GM12891 (cell line): ENCODE measurements at regions not wholly inside any gene's neighbourhood (a gene's known extent, or its start where the extent isn't known, plus 50 kb on each side); places are given as distances from the start of the nearest gene placed in this dataset.
"Not testable (repeated sequence)": the region's sequence is repeated elsewhere in the genome, so short reads cannot be mapped to it uniquely, and the experiment has no call there.

ENCODE experiments used
- DNase-seq: peaks from one replicate; pipeline ENCODE4 v3.0.0; 2011; ENCODE audit warnings: low spot score; ENCODE audit not compliant: insufficient read length
- FAIRE-seq: peaks from 2 replicates; lab custom pipeline; 2011; peaks lifted over from hg19 to GRCh38; lab: Jason Lieb, UNC
- PAX5 ChIP-seq: IDR thresholded peaks from 2 replicates; pipeline ENCODE4 v1.6.1; 2011; ENCODE audit warnings: low read length, moderate library complexity, mild to moderate bottlenecking; ENCODE audit not compliant: insufficient read depth, severe bottlenecking
- POLR2A ChIP-seq: IDR thresholded peaks from 2 replicates; pipeline ENCODE4 v1.6.1; 2011; ENCODE audit warnings: low read depth, low read length, control low read depth
- POLR2AphosphoS5 ChIP-seq: IDR thresholded peaks from 2 replicates; pipeline ENCODE4 v1.6.1; 2011; ENCODE audit warnings: low read depth, low read length, control low read depth
- POU2F2 ChIP-seq: IDR thresholded peaks from 2 replicates; pipeline ENCODE4 v1.6.1; 2011; ENCODE audit warnings: low read depth, mild to moderate bottlenecking, control low read depth, low read length, moderate library complexity
- SPI1 ChIP-seq: IDR thresholded peaks from 2 replicates; pipeline ENCODE4 v1.6.1; 2011; ENCODE audit warnings: low read depth, low read length, control low read depth
- TAF1 ChIP-seq: IDR thresholded peaks from 2 replicates; pipeline ENCODE4 v1.6.1; 2011; ENCODE audit warnings: low read depth, low read length, control low read depth

- no peak for FAIRE-seq
- DNase-seq: peak; percentile 2
- TF ChIP-seq SPI1 (peak; percentile 68), TAF1 (no peak)
Measured at GRCh38 chr3:4065085-4065484, 238.1 kb upstream of the SETMAR start.

- TF ChIP-seq POLR2A (no peak), POLR2AphosphoS5 (no peak), SPI1 (0 out of 2 replicates have a peak, but pooled peaks have one; percentile 2), PAX5 (no peak), TAF1 (no peak), POU2F2 (no peak)
- DNase-seq (no peak), FAIRE-seq (no peak)
Measured at GRCh38 chr3:4065554-4065953, 237.6 kb upstream of the SETMAR start.

GRCh38 chr3:4067893-4068292 lies 235.3 kb upstream of the SETMAR start:
- no peak for TF ChIP-seq SPI1
- no peak for TF ChIP-seq POLR2AphosphoS5
- no peak for TF ChIP-seq TAF1
- no peak for TF ChIP-seq PAX5
- no peak for TF ChIP-seq POU2F2
- no peak for TF ChIP-seq POLR2A
- DNase-seq (no peak), FAIRE-seq (no peak)

GRCh38 chr3:4069796-4070195 lies 233.4 kb upstream of the SETMAR start:
- no peak for TF ChIP-seq PAX5
- TF ChIP-seq POLR2AphosphoS5: no peak
- TF ChIP-seq SPI1: no peak
- no peak for TF ChIP-seq TAF1
- TF ChIP-seq POU2F2: no peak
- DNase-seq (no peak), FAIRE-seq (no peak)

- FAIRE-seq (no peak), DNase-seq (no peak)
- TF ChIP-seq TAF1 (no peak), SPI1 (no peak), PAX5 (no peak), POU2F2 (no peak), POLR2AphosphoS5 (no peak), POLR2A (no peak)
Measured at GRCh38 chr3:4071481-4072184, 231.5 kb upstream of the SETMAR start.

GRCh38 chr3:4077278-4077677 lies 225.9 kb upstream of the SETMAR start:
- FAIRE-seq, DNase-seq: not testable (repeated sequence)

- FAIRE-seq: no peak
- DNase-seq: no peak
- TF ChIP-seq POU2F2: no peak
- no peak for TF ChIP-seq SPI1
- no peak for TF ChIP-seq PAX5
- no peak for TF ChIP-seq POLR2AphosphoS5
- TF ChIP-seq TAF1: no peak
- no peak for TF ChIP-seq POLR2A
Measured at GRCh38 chr3:4077950-4078349, 225.2 kb upstream of the SETMAR start.

- TF ChIP-seq POU2F2 (no peak), TAF1 (no peak), PAX5 (no peak), POLR2AphosphoS5 (no peak), SPI1 (no peak)
- FAIRE-seq: no peak
- no peak for DNase-seq
Measured at GRCh38 chr3:4078903-4079302, 224.3 kb upstream of the SETMAR start.

GRCh38 chr3:4079339-4080195 lies 223.6 kb upstream of the SETMAR start:
- FAIRE-seq (no peak), DNase-seq (no peak)
- TF ChIP-seq TAF1 (no peak), SPI1 (no peak), POLR2AphosphoS5 (no peak)
